Stimulated activated effector memory CD8-positive, alpha-beta T cell treated with anti-CD3 and anti-CD28 coated beads, Interleukin-12 subunit alpha, Interleukin-12 subunit beta, amount 100 ng/mL, for 72 hours (primary cell): ENCODE measurements at regions not wholly inside any gene's neighbourhood (a gene's known extent, or its start where the extent isn't known, plus 50 kb on each side); places are given as distances from the start of the nearest gene placed in this dataset.

Experiments used
- ATAC-seq: fragments of 150-1000 bp; cut with Tn5 transposase; 2 replicates; pipeline ENCODE4 v1.10.0; 2021
- DNase-seq, 2 donors: peaks; one replicate each; pipeline ENCODE4 v3.0.0; 2021 to 2022; ENCODE audit warnings: low spot score in 2 of 2
- H3K27ac Mint-ChIP-seq: one replicate; pipeline ENCODE4 v1.8.0; 2022; ENCODE audit warnings: mild to moderate bottlenecking, mixed read lengths
- H3K36me3 Mint-ChIP-seq: one replicate; pipeline ENCODE4 v1.8.0; 2022; ENCODE audit warnings: mild to moderate bottlenecking, mixed read lengths
- H3K4me1 Mint-ChIP-seq: one replicate; pipeline ENCODE4 v1.8.0; 2022; ENCODE audit warnings: mixed read lengths
- H3K4me3 Mint-ChIP-seq: one replicate; pipeline ENCODE4 v1.8.0; 2022; ENCODE audit warnings: mild to moderate bottlenecking, mixed read lengths
- H3K9me3 Mint-ChIP-seq: one replicate; pipeline ENCODE4 v1.8.0; 2022; ENCODE audit warnings: mixed read lengths

GRCh38 chr2:2572393-2573204 is 241.5 kb upstream of the MYT1L start:
- H3K4me1 Mint-ChIP-seq, result no peaks in the 10 kb centered on the region
- no peak overlapping the region for H3K4me3 Mint-ChIP-seq
- no peak for DNase-seq
- H3K9me3 Mint-ChIP-seq, result no peaks in the 10 kb centered on the region
- no peaks in the 10 kb centered on the region for H3K36me3 Mint-ChIP-seq
- no peak for ATAC-seq
- no peak overlapping the region for H3K27ac Mint-ChIP-seq

GRCh38 chr2:2571301-2572150 is 240.5 kb upstream of the MYT1L start:
- Mint-ChIP-seq H3K36me3 (no peaks in the 10 kb centered on the region), H3K27ac (no peak overlapping the region), H3K9me3 (no peaks in the 10 kb centered on the region), H3K4me3 (no peak overlapping the region), H3K4me1 (no peaks in the 10 kb centered on the region)
- no peak for DNase-seq
- no peak for ATAC-seq

GRCh38 chr2:2570871-2571270 is 239.8 kb upstream of the MYT1L start:
- H3K9me3 Mint-ChIP-seq, result no peaks in the 10 kb centered on the region
- H3K27ac Mint-ChIP-seq, result no peak overlapping the region
- no peak overlapping the region for H3K4me3 Mint-ChIP-seq
- no peak for ATAC-seq
- DNase-seq, result no peak
- H3K36me3 Mint-ChIP-seq, result no peaks in the 10 kb centered on the region
- no peaks in the 10 kb centered on the region for H3K4me1 Mint-ChIP-seq

- no peak overlapping the region for H3K4me3 Mint-ChIP-seq
- ATAC-seq, result no peak
- H3K27ac Mint-ChIP-seq, result no peak overlapping the region
- H3K9me3 Mint-ChIP-seq, result no peaks in the 10 kb centered on the region
- DNase-seq, result no peak
- H3K4me1 Mint-ChIP-seq, result no peaks in the 10 kb centered on the region
- H3K36me3 Mint-ChIP-seq, result no peaks in the 10 kb centered on the region
Observed at GRCh38 chr2:2570360-2570759, 239.3 kb upstream of the MYT1L start.

- no peak for DNase-seq
- Mint-ChIP-seq H3K36me3 (no peaks in the 10 kb centered on the region), H3K4me1 (no peaks in the 10 kb centered on the region), H3K4me3 (no peak overlapping the region), H3K27ac (no peak overlapping the region), H3K9me3 (no peaks in the 10 kb centered on the region)
- ATAC-seq, result no peak
Observed at GRCh38 chr2:2569836-2570235, 238.8 kb upstream of the MYT1L start.

GRCh38 chr2:2569306-2569705 is 238.2 kb upstream of the MYT1L start:
- no peak overlapping the region for H3K27ac Mint-ChIP-seq
- H3K9me3 Mint-ChIP-seq, result no peaks in the 10 kb centered on the region

GRCh38 chr2:2568411-2568810 is 237.3 kb upstream of the MYT1L start:
- Mint-ChIP-seq H3K4me1 (no peaks in the 10 kb centered on the region), H3K9me3 (no peaks in the 10 kb centered on the region), H3K27ac (no peak overlapping the region), H3K36me3 (no peaks in the 10 kb centered on the region), H3K4me3 (no peak overlapping the region)
- no peak for DNase-seq
- no peak for ATAC-seq

More at GRCh38 chr2:2569306-2569705, 238.2 kb upstream of the MYT1L start:
- DNase-seq, result no peak
- no peak overlapping the region for H3K4me3 Mint-ChIP-seq
- no peaks in the 10 kb centered on the region for H3K4me1 Mint-ChIP-seq
- ATAC-seq, result no peak
- H3K36me3 Mint-ChIP-seq, result no peaks in the 10 kb centered on the region

- DNase-seq (no peak), ATAC-seq (no peak)
- Mint-ChIP-seq H3K27ac (no peak overlapping the region), H3K9me3 (no peaks in the 10 kb centered on the region), H3K4me3 (no peak overlapping the region), H3K36me3 (no peaks in the 10 kb centered on the region), H3K4me1 (no peaks in the 10 kb centered on the region)
Observed at GRCh38 chr2:2567776-2568175, 236.7 kb upstream of the MYT1L start.

- DNase-seq (no peak), ATAC-seq (no peak)
- H3K9me3 Mint-ChIP-seq, result no peaks in the 10 kb centered on the region
- no peaks in the 10 kb centered on the region for H3K4me1 Mint-ChIP-seq
- H3K36me3 Mint-ChIP-seq, result no peaks in the 10 kb centered on the region
- H3K4me3 Mint-ChIP-seq, result no peak overlapping the region
- H3K27ac Mint-ChIP-seq, result no peak overlapping the region
Observed at GRCh38 chr2:2566396-2567323, 235.6 kb upstream of the MYT1L start.

GRCh38 chr2:2565671-2566070 is 234.6 kb upstream of the MYT1L start:
- Mint-ChIP-seq H3K4me1 (no peaks in the 10 kb centered on the region), H3K9me3 (no peaks in the 10 kb centered on the region), H3K4me3 (no peak overlapping the region), H3K36me3 (no peaks in the 10 kb centered on the region), H3K27ac (no peak overlapping the region)
- ATAC-seq (no peak), DNase-seq (no peak)

GRCh38 chr2:2564300-2565078 is 233.4 kb upstream of the MYT1L start:
- no peak overlapping the region for H3K27ac Mint-ChIP-seq
- ATAC-seq, result no peak
- no peak overlapping the region for H3K4me3 Mint-ChIP-seq
- DNase-seq, result no peak
- no peaks in the 10 kb centered on the region for H3K9me3 Mint-ChIP-seq
- H3K4me1 Mint-ChIP-seq, result no peaks in the 10 kb centered on the region
- H3K36me3 Mint-ChIP-seq, result no peaks in the 10 kb centered on the region

GRCh38 chr2:2563309-2563860 is 232.3 kb upstream of the MYT1L start:
- no peaks in the 10 kb centered on the region for H3K36me3 Mint-ChIP-seq
- H3K4me1 Mint-ChIP-seq, result no peaks in the 10 kb centered on the region
- ATAC-seq (no peak), DNase-seq (no peak)
- H3K27ac Mint-ChIP-seq, result no peak overlapping the region
- no peaks in the 10 kb centered on the region for H3K9me3 Mint-ChIP-seq
- H3K4me3 Mint-ChIP-seq, result no peak overlapping the region

GRCh38 chr2:2562867-2563266 is 231.8 kb upstream of the MYT1L start:
- H3K27ac Mint-ChIP-seq, result no peak overlapping the region
- no peak overlapping the region for H3K4me3 Mint-ChIP-seq
- DNase-seq (no peak), ATAC-seq (no peak)
- H3K36me3 Mint-ChIP-seq, result no peaks in the 10 kb centered on the region
- H3K4me1 Mint-ChIP-seq, result no peaks in the 10 kb centered on the region
- peaks cover 2% of the 10 kb centered on the region for H3K9me3 Mint-ChIP-seq

- no peak overlapping the region for H3K4me3 Mint-ChIP-seq
- peaks cover 7% of the 10 kb centered on the region for H3K9me3 Mint-ChIP-seq
- DNase-seq (no peak), ATAC-seq (no peak)
- H3K4me1 Mint-ChIP-seq, result no peaks in the 10 kb centered on the region
- H3K27ac Mint-ChIP-seq, result no peak overlapping the region
- no peaks in the 10 kb centered on the region for H3K36me3 Mint-ChIP-seq
Observed at GRCh38 chr2:2561346-2562095, 230.4 kb upstream of the MYT1L start.
